CD14-positive monocyte (primary cell): ENCODE measurements at regions not wholly inside any gene's neighbourhood (a gene's known extent, or its start where the extent isn't known, plus 50 kb on each side); places are given as distances from the start of the nearest gene placed in this dataset.

ENCODE experiments used
- DNase-seq, 3 donors: peaks; one replicate each; pipeline ENCODE4 v3.0.0-alpha.2; 2011 to 2022
- H2AFZ ChIP-seq: 2 replicates; pipeline ENCODE4 v1.6.0; 2012; ENCODE audit warnings: mild to moderate bottlenecking, low read depth, low read length, inconsistent platforms; ENCODE audit not compliant: insufficient read depth, poor library complexity, severe bottlenecking
- H3K27ac ChIP-seq, 2 donors: 1 replicate in 1 of 2; 2 replicates in 1 of 2; pipeline ENCODE4 v1.5.1; 2012 to 2013; ENCODE audit warnings: low read length in 2 of 2, control low read depth in 1 of 2, inconsistent platforms in 1 of 2, low read depth in 1 of 2, mild to moderate bottlenecking in 1 of 2
- H3K27me3 ChIP-seq, 2 donors: one replicate each; pipeline versions ENCODE4 v1.6.0 to v1.6.1; 2011 to 2013; ENCODE audit warnings: low read length in 2 of 2; ENCODE audit not compliant: control insufficient read depth in 2 of 2, insufficient read depth in 2 of 2
- H3K36me3 ChIP-seq, 2 donors: replicated peaks in 1 of 2; 1 replicate in 1 of 2; 2 replicates in 1 of 2; pipeline versions ENCODE4 v1.5.1 to v1.6.1; 2012 to 2013; ENCODE audit warnings: low read length in 2 of 2, control low read depth in 1 of 2, inconsistent platforms in 1 of 2, mild to moderate bottlenecking in 1 of 2; ENCODE audit not compliant: insufficient read depth in 2 of 2, control insufficient read depth in 1 of 2
- H3K4me1 ChIP-seq, 2 donors: 1 replicate in 1 of 2; 2 replicates in 1 of 2; pipeline versions ENCODE4 v1.5.1 to v1.6.1; 2012 to 2013; ENCODE audit warnings: low read length in 2 of 2, control low read depth in 1 of 2, inconsistent platforms in 1 of 2, mild to moderate bottlenecking in 1 of 2, moderate library complexity in 1 of 2; ENCODE audit not compliant: insufficient read depth in 2 of 2, control insufficient read depth in 1 of 2
- H3K4me2 ChIP-seq: replicated peaks from 2 replicates; pipeline ENCODE3; 2012; ENCODE audit warnings: low read length, moderate library complexity, mild to moderate bottlenecking; ENCODE audit not compliant: poor library complexity, severe bottlenecking; ENCODE audit errors: extremely low read depth
- H3K4me3 ChIP-seq, 3 experiments: fragments of 200-600 bp in 1 of 3; sonication (generic) in 1 of 3; replicated peaks in 1 of 3; 1 replicate in 2 of 3; 2 replicates in 1 of 3; pipeline ENCODE4 v1.5.1; 2011 to 2013; ENCODE audit warnings: low read length in 3 of 3, mild to moderate bottlenecking in 3 of 3, control low read depth in 2 of 3, low read depth in 2 of 3, inconsistent platforms in 1 of 3, moderate library complexity in 1 of 3
- H3K79me2 ChIP-seq: 2 replicates; pipeline ENCODE4 v1.6.0; 2012; ENCODE audit warnings: mild to moderate bottlenecking, control low read depth, inconsistent platforms, low read length, moderate library complexity; ENCODE audit not compliant: insufficient read depth
- H3K9ac ChIP-seq: 2 replicates; pipeline ENCODE4 v1.6.0; 2017; ENCODE audit warnings: low read length, mild to moderate bottlenecking; ENCODE audit not compliant: insufficient read depth, poor library complexity, severe bottlenecking
- H3K9me3 ChIP-seq, 2 donors: replicated peaks in 1 of 2; 1 replicate in 1 of 2; 2 replicates in 1 of 2; pipeline versions ENCODE4 v1.5.1 to v1.6.1; 2012 to 2013; ENCODE audit warnings: low read length in 2 of 2, control low read depth in 1 of 2; ENCODE audit not compliant: control insufficient read depth in 1 of 2, insufficient read depth in 1 of 2
- H4K20me1 ChIP-seq: 2 replicates; pipeline ENCODE4 v1.6.0; 2012; ENCODE audit warnings: mild to moderate bottlenecking, low read length, control low read depth, moderate library complexity; ENCODE audit not compliant: insufficient read depth
- H3K27ac Mint-ChIP-seq, 7 donors: one replicate each; pipeline ENCODE4 v1.8.0; 2020; ENCODE audit warnings: mild to moderate bottlenecking in 7 of 7, mixed read lengths in 7 of 7, moderate library complexity in 6 of 7, inconsistent platforms in 2 of 7
- H3K27me3 Mint-ChIP-seq, 3 donors: one replicate each; pipeline ENCODE4 v1.8.0; 2021 to 2022; ENCODE audit warnings: low read depth in 3 of 3, mild to moderate bottlenecking in 3 of 3, mixed read lengths in 3 of 3, moderate library complexity in 3 of 3, inconsistent platforms in 1 of 3
- H3K36me3 Mint-ChIP-seq, 2 donors: one replicate each; pipeline ENCODE4 v1.8.0; 2020; ENCODE audit warnings: mixed read lengths in 2 of 2, inconsistent platforms in 1 of 2, mild to moderate bottlenecking in 1 of 2
- H3K4me1 Mint-ChIP-seq: one replicate; pipeline ENCODE4 v1.8.0; 2020; ENCODE audit warnings: mild to moderate bottlenecking, mixed read lengths
- H3K4me3 Mint-ChIP-seq, 2 donors: one replicate each; pipeline ENCODE4 v1.8.0; 2020; ENCODE audit warnings: mild to moderate bottlenecking in 2 of 2, mixed read lengths in 2 of 2, moderate library complexity in 1 of 2
- H3K9me3 Mint-ChIP-seq, 7 donors: one replicate each; pipeline ENCODE4 v1.8.0; 2020 to 2022; ENCODE audit warnings: mixed read lengths in 7 of 7, mild to moderate bottlenecking in 6 of 7, moderate library complexity in 6 of 7, inconsistent platforms in 2 of 7
- WGBS: methylation state at CpG from one replicate; pipeline ENCODE4 v1.1.5; 2013; ENCODE audit warnings: missing lambda C conversion rate; ENCODE audit not compliant: insufficient coverage; 5-methylcytosine and 5-hydroxymethylcytosine counted together
- intact Hi-C, 2 donors: fragments of 100-400 bp; cut with micrococcal nuclease; formaldehyde crosslinking; loops; one replicate each; pipeline versions ENCODE4 v1.15.0 to v1.15.1; 2023
- TF ChIP-seq, protein P1 (sequence below): fragments of 200-600 bp; IDR thresholded peaks from one replicate; pipeline ENCODE4 v1.8.0; 2022; ENCODE audit warnings: antibody characterized with exemption, mild to moderate bottlenecking

DNA sequence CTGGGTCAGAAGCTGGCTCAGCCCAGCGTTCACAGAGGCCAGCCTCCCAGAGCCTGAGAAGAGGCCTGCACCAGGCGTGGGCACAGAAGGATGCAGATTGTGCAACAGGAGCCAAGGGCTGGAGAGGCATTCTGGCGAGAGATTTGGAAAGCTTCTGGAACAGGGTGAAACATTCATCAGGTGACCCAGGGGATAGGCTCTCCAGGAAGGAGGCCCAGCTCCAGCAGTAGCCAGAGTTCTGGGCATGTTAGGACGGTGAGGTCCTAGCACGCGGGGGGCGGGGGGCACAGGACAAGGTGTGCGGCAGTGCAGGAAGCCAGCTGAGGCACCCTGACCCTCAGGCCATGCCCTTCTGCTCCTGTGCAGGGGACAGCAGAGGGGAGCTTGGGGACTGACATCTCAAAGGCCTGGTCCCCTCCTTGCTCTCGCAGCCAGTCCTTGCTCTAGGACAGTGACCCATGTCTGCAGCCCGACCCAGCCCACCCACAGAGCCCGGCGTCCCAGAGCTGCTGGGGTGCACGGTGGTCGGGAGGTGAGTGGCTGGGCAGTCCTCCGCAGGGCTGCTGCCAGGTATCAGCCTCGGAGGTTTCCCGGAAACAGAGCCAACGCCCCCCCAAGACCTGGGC lies 111.7 kb upstream of the KLF13 start:
- intact Hi-C loops, result loop anchor here (1.0 to 5.0 kb wide), 5 partner anchors 48 to 272 kb away; partner anchors contain the start of gene KLF13 (in 1 of the 2)
- DNase-seq, result peak in 2 of 3 donors; percentile 38 to 44
- no peaks in the 10 kb centered on the region for H3K36me3 ChIP-seq
- H3K4me1 ChIP-seq, result peaks cover 68 to 79% of the 10 kb centered on the region in 2 donors
- peaks cover 76% of the 10 kb centered on the region for H3K4me1 Mint-ChIP-seq
- H3K4me2 ChIP-seq, result peak overlapping the region; percentile 69
- peak overlapping the region; percentile 60 to 83 for H3K4me3 Mint-ChIP-seq
- H3K4me3 ChIP-seq, result peak overlapping the region; percentile 33 to 72 (median 44)
- H3K27ac ChIP-seq, result peak overlapping the region; percentile 91 to 93
- H3K9me3 ChIP-seq, result peaks cover 3 to 5% of the 10 kb centered on the region in 2 donors
- peaks cover 0 to 3% (median 0%) of the 10 kb centered on the region in 3 donors for H3K27me3 Mint-ChIP-seq
- H3K9ac ChIP-seq, result peak overlapping the region; percentile 84
- peaks cover 37% of the 10 kb centered on the region for H3K79me2 ChIP-seq
- no peaks in the 10 kb centered on the region for H3K27me3 ChIP-seq
- peak overlapping the region; percentile 90 to 93 (median 91) for H3K27ac Mint-ChIP-seq
- TF ChIP-seq, protein P1, sequence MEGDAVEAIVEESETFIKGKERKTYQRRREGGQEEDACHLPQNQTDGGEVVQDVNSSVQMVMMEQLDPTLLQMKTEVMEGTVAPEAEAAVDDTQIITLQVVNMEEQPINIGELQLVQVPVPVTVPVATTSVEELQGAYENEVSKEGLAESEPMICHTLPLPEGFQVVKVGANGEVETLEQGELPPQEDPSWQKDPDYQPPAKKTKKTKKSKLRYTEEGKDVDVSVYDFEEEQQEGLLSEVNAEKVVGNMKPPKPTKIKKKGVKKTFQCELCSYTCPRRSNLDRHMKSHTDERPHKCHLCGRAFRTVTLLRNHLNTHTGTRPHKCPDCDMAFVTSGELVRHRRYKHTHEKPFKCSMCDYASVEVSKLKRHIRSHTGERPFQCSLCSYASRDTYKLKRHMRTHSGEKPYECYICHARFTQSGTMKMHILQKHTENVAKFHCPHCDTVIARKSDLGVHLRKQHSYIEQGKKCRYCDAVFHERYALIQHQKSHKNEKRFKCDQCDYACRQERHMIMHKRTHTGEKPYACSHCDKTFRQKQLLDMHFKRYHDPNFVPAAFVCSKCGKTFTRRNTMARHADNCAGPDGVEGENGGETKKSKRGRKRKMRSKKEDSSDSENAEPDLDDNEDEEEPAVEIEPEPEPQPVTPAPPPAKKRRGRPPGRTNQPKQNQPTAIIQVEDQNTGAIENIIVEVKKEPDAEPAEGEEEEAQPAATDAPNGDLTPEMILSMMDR, result no peak
- H3K36me3 Mint-ChIP-seq, result peaks cover 6 to 13% of the 10 kb centered on the region in 2 donors
- WGBS, result 18% methylated on average over 15 of the region's 18 CpGs
- no peaks in the 10 kb centered on the region for H4K20me1 ChIP-seq
- peaks cover 0 to 11% (median 0%) of the 10 kb centered on the region in 7 donors for H3K9me3 Mint-ChIP-seq
- H2AFZ ChIP-seq, result peak overlapping the region; percentile 54

DNA sequence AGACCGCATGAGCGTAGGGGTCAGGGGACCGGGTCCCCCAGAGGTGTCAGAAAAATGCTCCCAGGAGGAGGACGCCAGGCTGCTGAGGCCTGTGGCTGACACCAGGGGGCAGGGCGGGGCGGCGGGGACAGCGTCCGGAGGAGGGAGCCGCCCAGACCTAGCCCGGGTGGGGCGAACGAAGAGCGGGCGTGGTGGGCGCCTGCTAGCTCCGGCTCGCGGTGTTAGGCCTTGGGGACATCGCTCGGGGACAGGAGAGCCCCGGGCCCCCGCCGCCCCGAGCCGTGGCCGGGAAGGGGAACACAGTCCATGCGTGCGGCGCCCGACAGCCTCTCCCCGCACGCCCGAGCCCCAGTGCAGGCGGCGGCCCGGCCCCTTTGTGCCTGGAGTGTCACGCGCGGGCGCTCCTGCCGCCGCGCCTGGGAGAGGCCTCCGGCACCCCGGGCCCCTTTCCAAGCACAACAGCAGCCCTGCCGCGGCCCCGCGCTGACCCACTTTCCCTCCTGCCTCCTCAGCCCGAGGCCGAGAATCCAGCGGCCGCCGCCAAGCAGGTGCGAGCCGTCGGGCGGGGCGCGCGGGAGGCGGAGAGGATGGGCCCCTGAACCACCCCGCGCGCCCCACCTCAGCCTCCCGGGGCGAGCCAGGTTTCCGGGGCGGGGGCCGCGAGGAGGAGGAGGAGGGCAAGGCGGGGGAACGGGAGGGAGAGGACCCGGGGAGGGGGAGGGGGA lies 111.0 kb upstream of the KLF13 start:
- peaks cover 68 to 81% of the 10 kb centered on the region in 2 donors for H3K4me1 ChIP-seq
- peak overlapping the region; percentile 90 to 98 (median 96) for H3K27ac Mint-ChIP-seq
- H3K27me3 ChIP-seq, result no peaks in the 10 kb centered on the region
- peak overlapping the region; percentile 54 for H2AFZ ChIP-seq
- peaks cover 12 to 20% of the 10 kb centered on the region in 2 donors for H3K36me3 Mint-ChIP-seq
- peak overlapping the region; percentile 84 for H3K9ac ChIP-seq
- H3K9me3 ChIP-seq, result peaks cover 3 to 5% of the 10 kb centered on the region in 2 donors
- peaks cover 40% of the 10 kb centered on the region for H3K79me2 ChIP-seq
- peaks cover 80% of the 10 kb centered on the region for H3K4me1 Mint-ChIP-seq
- peaks cover 0 to 11% (median 0%) of the 10 kb centered on the region in 7 donors for H3K9me3 Mint-ChIP-seq
- no peaks in the 10 kb centered on the region for H4K20me1 ChIP-seq
- WGBS, result under 1% methylated on average over 62 of the region's 75 CpGs
- TF ChIP-seq, protein P1, result peak; percentile 98
- H3K27me3 Mint-ChIP-seq, result peaks cover 0 to 3% (median 0%) of the 10 kb centered on the region in 3 donors
- peak overlapping the region; percentile 69 for H3K4me2 ChIP-seq
- H3K4me3 ChIP-seq, result peak overlapping the region; percentile 33 to 72 (median 44)
- peak overlapping the region; percentile 91 to 93 for H3K27ac ChIP-seq
- H3K4me3 Mint-ChIP-seq, result peak overlapping the region; percentile 80 to 83
- peak; percentile 82 to 85 (median 83) for DNase-seq
- intact Hi-C loops, result loop anchor here (1.0 to 5.0 kb wide), 5 partner anchors 47 to 272 kb away; no protein-coding TSS in a partner anchor
- no peaks in the 10 kb centered on the region for H3K36me3 ChIP-seq
